ENCODE measurements at regions not wholly inside any gene's neighbourhood (a gene's known extent, or its start where the extent isn't known, plus 50 kb on each side); places are given as distances from the start of the nearest gene placed in this dataset.

DNA sequence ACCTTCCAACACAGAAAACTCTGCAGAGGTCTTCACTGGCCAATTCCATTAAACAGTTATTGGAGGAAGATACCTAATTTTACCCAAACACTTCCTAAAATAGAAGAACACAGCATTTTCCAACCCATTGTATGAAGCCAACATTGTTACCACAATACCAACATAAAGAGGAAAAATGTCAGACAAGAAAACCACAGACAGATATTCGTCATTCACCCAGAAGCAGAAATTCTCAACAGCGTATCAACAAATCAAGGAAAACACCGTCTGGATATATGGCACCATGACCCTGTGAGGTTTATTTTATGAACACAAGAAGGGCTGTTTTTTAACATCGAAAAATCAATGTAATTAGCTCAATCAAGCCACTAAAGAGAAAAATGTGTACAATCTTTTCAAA is 255.6 kb downstream of the ASMT start:
- TF ChIP-seq CTCF (IDR thresholded peaks at IDR 0.05), result no peak
- no peak for TF ChIP-seq POLR2A (IDR thresholded peaks at IDR 0.05)
- no peaks in the 10 kb centered on the region for H3K27me3 ChIP-seq

DNA sequence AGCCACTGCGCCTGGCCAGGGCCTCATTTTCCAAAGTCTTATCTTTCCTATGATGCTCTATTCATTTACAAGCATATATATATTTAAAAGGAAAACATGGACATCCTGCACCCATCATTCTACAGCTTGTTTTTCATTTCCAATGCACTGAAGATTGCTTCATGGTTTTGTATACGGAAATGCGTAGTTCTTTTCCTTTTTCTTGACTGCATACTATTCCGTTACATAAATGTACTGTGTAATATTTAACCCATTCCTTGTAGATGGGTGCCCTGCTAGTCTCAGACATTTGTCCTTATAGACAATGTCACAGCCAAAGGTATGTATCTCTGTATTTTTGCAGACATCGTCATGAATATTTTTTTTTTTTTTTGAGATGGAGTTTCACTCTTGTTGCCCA is 257.0 kb downstream of the ASMT start:
- Histone ChIP-seq H3K9me3 (no peaks in the 10 kb centered on the region), H3K4me1 (no peaks in the 10 kb centered on the region), H3K27me3 (no peaks in the 10 kb centered on the region), H3K27ac (no peak overlapping the region), H3K36me3 (no peaks in the 10 kb centered on the region), H3K4me3 (no peak overlapping the region)
- TF ChIP-seq CTCF (IDR thresholded peaks at IDR 0.05) (no peak), POLR2A (IDR thresholded peaks at IDR 0.05) (no peak)
- no peak for DNase-seq

More for the DNA sequence above, 255.6 kb downstream of the ASMT start:
- Histone ChIP-seq H3K36me3 (no peaks in the 10 kb centered on the region), H3K4me3 (no peak overlapping the region), H3K4me1 (no peaks in the 10 kb centered on the region), H3K27ac (no peak overlapping the region), H3K9me3 (no peaks in the 10 kb centered on the region)
- DNase-seq, result no peak

DNA sequence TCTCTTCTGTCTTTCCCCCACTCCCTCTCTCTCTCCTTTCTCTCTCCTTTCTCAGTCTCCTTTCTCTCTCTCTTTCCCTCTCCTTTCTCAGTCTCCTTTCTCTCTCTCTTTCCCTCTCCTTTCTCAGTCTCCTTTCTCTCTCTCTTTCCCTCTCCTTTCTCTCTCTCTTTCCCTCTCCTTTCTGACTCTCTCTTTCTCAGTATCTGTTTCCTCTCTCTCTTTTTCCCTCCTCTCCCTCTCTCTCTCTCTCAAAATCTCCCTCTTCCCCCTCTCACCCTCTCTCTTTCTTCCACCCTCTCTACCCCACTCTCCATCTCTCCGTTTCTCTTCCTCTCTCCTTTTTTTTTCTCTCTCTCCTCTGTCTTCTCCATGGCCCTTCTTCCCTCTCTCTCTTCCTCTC is 258.8 kb downstream of the ASMT start:
- no peak overlapping the region for H3K4me3 ChIP-seq
- DNase-seq, result no peak
- no peaks in the 10 kb centered on the region for H3K36me3 ChIP-seq
- no peak overlapping the region for H3K27ac ChIP-seq
- no peaks in the 10 kb centered on the region for H3K27me3 ChIP-seq
- no peaks in the 10 kb centered on the region for H3K9me3 ChIP-seq
- TF ChIP-seq CTCF (IDR thresholded peaks at IDR 0.05) (no peak), POLR2A (IDR thresholded peaks at IDR 0.05) (no peak)
- H3K4me1 ChIP-seq, result no peaks in the 10 kb centered on the region

- DNase-seq, result no peak
- no peak for TF ChIP-seq POLR2A (IDR thresholded peaks at IDR 0.05)
- TF ChIP-seq CTCF (IDR thresholded peaks at IDR 0.05), result no peak
- Histone ChIP-seq H3K36me3 (no peaks in the 10 kb centered on the region), H3K27me3 (no peaks in the 10 kb centered on the region), H3K4me1 (no peaks in the 10 kb centered on the region), H3K9me3 (no peaks in the 10 kb centered on the region), H3K4me3 (no peak overlapping the region), H3K27ac (no peak overlapping the region)
These were observed 259.6 kb downstream of the ASMT start for GRCh38 chrX:1874416-1874815.

DNA sequence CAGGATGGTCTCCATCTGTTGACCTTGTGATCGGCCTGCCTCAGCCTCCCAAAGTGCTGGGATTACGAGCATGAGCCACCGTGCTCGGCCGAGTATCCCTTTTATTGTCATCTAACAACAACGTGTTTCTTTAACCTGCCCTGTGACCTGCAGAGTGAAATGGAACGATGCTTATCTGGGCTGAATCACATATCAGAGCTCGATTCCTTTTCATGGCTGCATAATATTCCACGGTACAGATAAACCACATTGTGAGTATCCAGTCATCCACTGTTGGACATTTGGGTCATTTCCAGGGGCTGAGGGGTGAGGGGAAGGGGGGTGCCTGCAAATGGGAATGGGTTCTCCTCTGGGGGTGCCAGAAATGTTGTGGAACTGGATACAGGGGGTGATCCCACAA is 260.0 kb downstream of the ASMT start:
- Histone ChIP-seq H3K36me3 (no peaks in the 10 kb centered on the region), H3K4me3 (no peak overlapping the region), H3K4me1 (no peaks in the 10 kb centered on the region), H3K27me3 (no peaks in the 10 kb centered on the region), H3K9me3 (no peaks in the 10 kb centered on the region), H3K27ac (no peak overlapping the region)
- no peak for DNase-seq
- no peak for TF ChIP-seq CTCF (IDR thresholded peaks at IDR 0.05)

- H3K27me3 ChIP-seq, result no peaks in the 10 kb centered on the region
- no peak overlapping the region for H3K27ac ChIP-seq
- H3K4me1 ChIP-seq, result no peaks in the 10 kb centered on the region
- no peaks in the 10 kb centered on the region for H3K9me3 ChIP-seq
- DNase-seq, result no peak
- no peaks in the 10 kb centered on the region for H3K36me3 ChIP-seq
- H3K4me3 ChIP-seq, result no peak overlapping the region
- TF ChIP-seq CTCF (IDR thresholded peaks at IDR 0.05) (no peak), POLR2A (IDR thresholded peaks at IDR 0.05) (no peak)
These were observed 261.2 kb downstream of the ASMT start for GRCh38 chrX:1876041-1876440.

Data from Peyer's patch (tissue), 4 donors.